Neural cell (in vitro differentiated cells): ENCODE measurements at regions not wholly inside any gene's neighbourhood (a gene's known extent, or its start where the extent isn't known, plus 50 kb on each side); places are given as distances from the start of the nearest gene placed in this dataset.
A peak's percentile ranks its signal among the peaks of the same experiment; 100 is the strongest.

Experiments
- H2AFZ ChIP-seq: fragments of 200-600, 300-800 bp; sonication (generic), shearing (Covaris generic); 2 replicates; pipeline ENCODE4 v1.6.0; 2014; ENCODE audit warnings: low read depth, mild to moderate bottlenecking, antibody characterized with exemption, low read length, moderate library complexity
- H3F3A ChIP-seq: fragments of 200-600 bp; shearing (Covaris generic); 2 replicates; pipeline ENCODE4 v1.6.1; 2016; ENCODE audit warnings: mild to moderate bottlenecking, moderate library complexity, mixed read lengths, antibody characterized with exemption, low read length; ENCODE audit not compliant: insufficient read depth, poor library complexity, severe bottlenecking
- H3K27ac ChIP-seq: fragments of 200-600, 300-800 bp; sonication (generic), shearing (Covaris generic); 2 replicates; pipeline ENCODE4 v1.5.1; 2014; ENCODE audit warnings: mild to moderate bottlenecking, low read length, moderate library complexity
- H3K27me3 ChIP-seq: fragments of 300-800, 200-600 bp; sonication (generic), shearing (Covaris generic); 2 replicates; pipeline ENCODE4 v1.6.0; 2014; ENCODE audit warnings: mild to moderate bottlenecking, low read depth, low read length, moderate library complexity; ENCODE audit not compliant: insufficient read depth
- H3K36me3 ChIP-seq: fragments of 300-800, 200-600 bp; sonication (generic), shearing (Covaris generic); 2 replicates; pipeline ENCODE4 v1.5.1; 2014; ENCODE audit warnings: mild to moderate bottlenecking, antibody characterized with exemption, low read length, moderate library complexity; ENCODE audit not compliant: insufficient read depth
- H3K4me2 ChIP-seq: fragments of 300-800, 200-600 bp; sonication (generic), shearing (Covaris generic); 2 replicates; pipeline ENCODE4 v1.6.0; 2014; ENCODE audit warnings: mild to moderate bottlenecking, low read length
- H3K4me3 ChIP-seq: fragments of 300-800, 200-600 bp; sonication (generic), shearing (Covaris generic); 2 replicates; pipeline ENCODE4 v1.5.1; 2014; ENCODE audit warnings: mild to moderate bottlenecking, low read length, moderate library complexity
- H3K79me2 ChIP-seq: fragments of 200-600 bp; shearing (Covaris generic); replicated peaks from 2 replicates; pipeline ENCODE4 v1.6.0; 2014; ENCODE audit warnings: mild to moderate bottlenecking, low read length, moderate library complexity; ENCODE audit not compliant: insufficient read depth
- H3K9ac ChIP-seq: fragments of 300-800, 200-600 bp; sonication (generic), shearing (Covaris generic); 2 replicates; pipeline ENCODE4 v1.6.1; 2016; ENCODE audit warnings: mild to moderate bottlenecking, low read length, mixed read lengths
- H3K9me2 ChIP-seq: fragments of 200-600 bp; shearing (Covaris generic); 2 replicates; pipeline ENCODE4 v1.6.1; 2016; ENCODE audit warnings: mild to moderate bottlenecking, low read length, mixed read lengths; ENCODE audit not compliant: insufficient read depth
- H3K9me3 ChIP-seq: fragments of 200-600, 300-800 bp; sonication (generic), shearing (Covaris generic); 2 replicates; pipeline ENCODE4 v1.6.1; 2016; ENCODE audit warnings: mild to moderate bottlenecking, mixed run types, low read length, moderate library complexity, mixed read lengths
- H4K20me1 ChIP-seq: fragments of 200-600 bp; shearing (Covaris generic); 2 replicates; pipeline ENCODE4 v1.6.1; 2016; ENCODE audit warnings: mild to moderate bottlenecking, mixed run types; ENCODE audit not compliant: insufficient read depth
- CTCF ChIP-seq: fragments of 450-650 bp; IDR thresholded peaks from 2 replicates; pipeline ENCODE4 v1.5.1; 2014; ENCODE audit warnings: antibody characterized with exemption, mild to moderate bottlenecking, moderate library complexity; ENCODE audit not compliant: poor library complexity, severe bottlenecking
- EP300 ChIP-seq: fragments of 450-650 bp; conservative IDR thresholded peaks from 2 replicates; pipeline ENCODE4 v1.6.1; 2014; ENCODE audit warnings: antibody characterized with exemption, mild to moderate bottlenecking, moderate library complexity; ENCODE audit not compliant: poor library complexity, severe bottlenecking
- EZH2 ChIP-seq: fragments of 200-600, 300-800 bp; shearing (Covaris generic), sonication (generic); IDR thresholded peaks from 2 replicates; pipeline ENCODE4 v1.6.1; 2014; ENCODE audit warnings: antibody characterized with exemption, low read length, borderline replicate concordance, mild to moderate bottlenecking; ENCODE audit not compliant: insufficient read depth, poor library complexity, severe bottlenecking
- MXI1 ChIP-seq: fragments of 450-650 bp; conservative IDR thresholded peaks from 2 replicates; pipeline ENCODE4 v1.6.1; 2014; ENCODE audit warnings: antibody characterized with exemption, mild to moderate bottlenecking; ENCODE audit not compliant: poor library complexity, severe bottlenecking
- POLR2AphosphoS5 ChIP-seq: IDR thresholded peaks from 2 replicates; pipeline ENCODE4 v1.6.1; 2012
- RAD21 ChIP-seq: fragments of 450-650 bp; conservative IDR thresholded peaks from 2 replicates; pipeline ENCODE4 v1.6.1; 2014; ENCODE audit warnings: antibody characterized with exemption, mild to moderate bottlenecking, moderate library complexity
- REST ChIP-seq: IDR thresholded peaks from 2 replicates; pipeline ENCODE4 v1.6.1; 2012; ENCODE audit warnings: borderline replicate concordance
- SMC3 ChIP-seq: fragments of 450-650 bp; conservative IDR thresholded peaks from 2 replicates; pipeline ENCODE4 v1.6.1; 2014; ENCODE audit warnings: antibody characterized with exemption, mild to moderate bottlenecking, moderate library complexity; ENCODE audit not compliant: poor library complexity
- TAF1 ChIP-seq: IDR thresholded peaks from 2 replicates; pipeline ENCODE4 v1.6.1; 2012; ENCODE audit warnings: low read depth

- no peaks in the 10 kb centered on the region for H3K27me3 ChIP-seq
- H3K4me3 ChIP-seq: peak overlapping the region; percentile 52
- H3K9me2 ChIP-seq: no peaks in the 10 kb centered on the region
- no peaks in the 10 kb centered on the region for H4K20me1 ChIP-seq
- H3K9ac ChIP-seq: peak overlapping the region; percentile 74
- no peak overlapping the region for H2AFZ ChIP-seq
- H3K79me2 ChIP-seq: no peaks in the 10 kb centered on the region
- H3F3A ChIP-seq: no peaks in the 10 kb centered on the region
- TF ChIP-seq EZH2 (no peak), RAD21 (peak; percentile 50), TAF1 (no peak), REST (peak; percentile 49), POLR2AphosphoS5 (peak; percentile 79), CTCF (no peak), EP300 (peak; percentile 61), MXI1 (peak; percentile 65), SMC3 (peak; percentile 44)
- H3K27ac ChIP-seq: peak overlapping the region; percentile 97
- peak overlapping the region; percentile 39 for H3K4me2 ChIP-seq
- no peaks in the 10 kb centered on the region for H3K9me3 ChIP-seq
- no peaks in the 10 kb centered on the region for H3K36me3 ChIP-seq
Observed at GRCh38 chrX:47316276-47317025, 53.9 kb upstream of the ZNF157 start.
